Hepatocyte (in vitro differentiated cells): ENCODE measurements at regions not wholly inside any gene's neighbourhood (a gene's known extent, or its start where the extent isn't known, plus 50 kb on each side); places are given as distances from the start of the nearest gene placed in this dataset.

Source experiments
- CTCF ChIP-seq: fragments of 200-600 bp; sonication (generic); IDR thresholded peaks from 2 replicates; pipeline ENCODE4 v1.5.1; 2016; ENCODE audit warnings: antibody characterized with exemption, mild to moderate bottlenecking; ENCODE audit not compliant: poor library complexity
- EZH2phosphoT487 ChIP-seq: fragments of 200-600 bp; sonication (generic); IDR thresholded peaks from one replicate; pipeline ENCODE4 v1.6.1; 2018; ENCODE audit warnings: antibody characterized with exemption, mild to moderate bottlenecking, low read depth, moderate library complexity; ENCODE audit not compliant: unreplicated experiment, severe bottlenecking

- TF ChIP-seq CTCF (no peak), EZH2phosphoT487 (peak; percentile 96)
Measured at GRCh38 chr22:34454598-34454997, 534.3 kb upstream of the LARGE1 start.
